ENCODE measurements at regions not wholly inside any gene's neighbourhood (a gene's known extent, or its start where the extent isn't known, plus 50 kb on each side); places are given as distances from the start of the nearest gene placed in this dataset.

- no peak overlapping the region for H3K4me3 ChIP-seq (ENCODE audit: low read length)
- TF ChIP-seq CTCF (IDR thresholded peaks at IDR 0.05; ENCODE audit: insufficient read depth, low read depth, low read length, missing control alignments), result no peak
- DNase-seq (ENCODE audit: low read depth), result peak; percentile 5
Measured at GRCh38 chrX:13518126-13518525, 51.3 kb upstream of the EGFL6 start.

DNA sequence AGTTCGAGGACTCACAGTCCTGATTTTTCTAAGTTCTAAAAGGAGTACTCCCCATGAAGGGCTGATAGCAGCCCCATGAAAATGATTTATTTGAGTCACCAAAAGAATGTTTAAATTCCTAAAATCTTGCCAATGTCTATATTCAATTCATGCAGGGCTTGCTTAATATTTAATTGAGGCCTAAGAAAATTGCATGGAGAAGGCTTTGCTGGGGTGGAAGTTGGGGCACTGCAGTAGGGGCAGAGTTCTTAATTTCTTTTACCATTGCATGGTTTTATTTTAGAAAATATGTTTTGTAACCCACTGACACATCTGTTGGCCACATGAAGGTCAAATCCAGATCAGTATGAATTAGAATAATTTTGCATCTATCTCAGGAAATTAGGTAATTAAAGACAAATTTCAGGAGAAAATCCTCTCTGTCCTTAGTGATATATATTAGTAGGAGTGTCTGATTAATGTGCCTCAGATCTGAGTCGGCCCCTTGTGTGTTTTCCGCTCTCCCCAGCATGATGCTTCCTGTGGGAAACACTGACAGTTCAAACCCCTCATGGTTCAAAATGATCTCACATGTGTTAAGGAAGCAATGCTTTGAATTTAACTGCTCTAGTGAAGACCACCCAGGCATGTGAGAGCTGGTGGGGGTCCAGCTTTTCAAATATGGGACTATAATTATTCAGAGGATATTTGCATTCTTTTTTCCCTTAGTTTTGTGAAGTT, 54.0 kb upstream of the EGFL6 start:
- TF ChIP-seq CTCF (IDR thresholded peaks at IDR 0.05; ENCODE audit: insufficient read depth, low read depth, low read length, missing control alignments), result no peak
- DNase-seq (ENCODE audit: low read depth), result no peak
- H3K4me3 ChIP-seq (ENCODE audit: low read length), result no peak overlapping the region

- H3K4me3 ChIP-seq (ENCODE audit: low read length), result no peak overlapping the region
- TF ChIP-seq CTCF (IDR thresholded peaks at IDR 0.05; ENCODE audit: insufficient read depth, low read depth, low read length, missing control alignments), result no peak
- DNase-seq (ENCODE audit: low read depth), result peak; percentile 7
Measured at GRCh38 chrX:13511944-13512330, 57.5 kb upstream of the EGFL6 start.

- TF ChIP-seq CTCF (IDR thresholded peaks at IDR 0.05; ENCODE audit: insufficient read depth, low read depth, low read length, missing control alignments), result no peak
- no peak overlapping the region for H3K4me3 ChIP-seq (ENCODE audit: low read length)
- no peak for DNase-seq (ENCODE audit: low read depth)
Measured at GRCh38 chrX:13511241-13511943, 58.0 kb upstream of the EGFL6 start.

DNA sequence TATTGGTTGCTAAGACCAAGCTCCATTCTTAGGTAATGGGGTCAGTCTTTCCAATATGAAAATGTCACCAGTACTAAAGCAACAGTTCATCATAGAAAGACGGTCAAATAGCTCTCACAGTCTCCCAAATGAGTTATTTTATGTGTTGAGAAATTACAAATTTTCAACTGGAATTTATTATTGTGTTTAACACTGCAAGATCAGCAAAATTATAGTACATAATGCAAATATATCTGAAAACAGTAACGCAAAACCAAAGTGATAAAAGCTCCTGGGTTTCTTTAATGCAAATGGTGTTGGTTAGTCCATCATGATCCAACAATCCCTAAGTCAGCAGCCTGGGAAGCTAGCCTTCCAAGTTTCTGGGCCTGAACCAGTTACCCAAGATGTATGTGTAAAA, 61.5 kb upstream of the EGFL6 start:
- TF ChIP-seq CTCF (IDR thresholded peaks at IDR 0.05; ENCODE audit: insufficient read depth, low read depth, low read length, missing control alignments), result no peak

DNA sequence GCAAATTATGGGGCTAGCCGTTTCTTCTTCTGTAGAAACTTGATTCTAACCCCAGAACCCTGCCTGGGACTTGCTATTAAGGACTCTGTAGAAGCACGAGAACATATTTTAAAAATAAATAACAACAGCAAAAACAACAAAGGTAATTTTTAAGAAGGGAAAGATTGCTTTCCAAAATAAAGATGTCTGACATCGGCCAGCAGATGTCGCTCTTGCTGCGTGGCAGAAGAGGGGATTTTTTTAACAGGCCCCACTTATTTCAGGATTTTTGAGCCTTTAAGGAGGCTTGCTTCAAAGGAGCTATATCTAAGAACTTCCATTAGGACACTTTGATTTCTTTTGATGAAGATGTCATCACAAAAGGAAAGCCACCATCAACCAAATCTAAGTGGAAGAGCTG, 62.8 kb upstream of the EGFL6 start:
- no peak overlapping the region for H3K4me3 ChIP-seq (ENCODE audit: low read length)
- peak; percentile 65 for TF ChIP-seq CTCF (IDR thresholded peaks at IDR 0.05; ENCODE audit: insufficient read depth, low read depth, low read length, missing control alignments)
- peak; percentile 38 for DNase-seq (ENCODE audit: low read depth)

More for the DNA sequence above, 61.5 kb upstream of the EGFL6 start:
- DNase-seq (ENCODE audit: low read depth), result no peak
- H3K4me3 ChIP-seq (ENCODE audit: low read length), result no peak overlapping the region
